Thoracic aorta (tissue), 2 donors: ENCODE measurements at regions not wholly inside any gene's neighbourhood (a gene's known extent, or its start where the extent isn't known, plus 50 kb on each side); places are given as distances from the start of the nearest gene placed in this dataset.

Experiments
- ATAC-seq: fragments of 150-250 bp; one replicate; pipeline ENCODE4 v1.8.0; 2017; ENCODE audit warnings: low read depth; ENCODE audit not compliant: insufficient number of reproducible peaks, low FRiP score
- DNase-seq: peaks from one replicate; pipeline ENCODE4 v3.0.0-alpha.2; 2020; ENCODE audit warnings: low spot score
- H3K27ac ChIP-seq, 2 donors: fragments of 200-600 bp; sonication (generic); 1 replicate in 1 of 2; 2 replicates in 1 of 2; pipeline ENCODE4 v1.5.1; 2016; ENCODE audit warnings: mild to moderate bottlenecking in 2 of 2, moderate library complexity in 2 of 2
- H3K27me3 ChIP-seq: fragments of 200-600 bp; sonication (generic); replicated peaks from 2 replicates; pipeline ENCODE4 v1.6.0; 2016; ENCODE audit warnings: mild to moderate bottlenecking; ENCODE audit not compliant: insufficient read depth
- H3K36me3 ChIP-seq: fragments of 200-600 bp; sonication (generic); one replicate; pipeline ENCODE4 v1.5.1; 2016
- H3K4me1 ChIP-seq, 2 donors: fragments of 200-600 bp; sonication (generic); 1 replicate in 1 of 2; 2 replicates in 1 of 2; pipeline versions ENCODE4 v1.5.1 to v1.6.0; 2016; ENCODE audit warnings: low read depth in 2 of 2, mild to moderate bottlenecking in 1 of 2; ENCODE audit not compliant: control insufficient read depth in 1 of 2
- H3K4me3 ChIP-seq: fragments of 200-600 bp; sonication (generic); 2 replicates; pipeline ENCODE4 v1.5.1; 2016; ENCODE audit warnings: mild to moderate bottlenecking
- H3K9me3 ChIP-seq: fragments of 200-600 bp; sonication (generic); 2 replicates; pipeline ENCODE4 v1.5.1; 2016
- TF ChIP-seq, protein P1 (sequence below): fragments of 200-600 bp; sonication (generic); IDR thresholded peaks from one replicate; pipeline ENCODE4 v1.5.1; 2019; ENCODE audit warnings: antibody characterized with exemption

- TF ChIP-seq, protein P1, sequence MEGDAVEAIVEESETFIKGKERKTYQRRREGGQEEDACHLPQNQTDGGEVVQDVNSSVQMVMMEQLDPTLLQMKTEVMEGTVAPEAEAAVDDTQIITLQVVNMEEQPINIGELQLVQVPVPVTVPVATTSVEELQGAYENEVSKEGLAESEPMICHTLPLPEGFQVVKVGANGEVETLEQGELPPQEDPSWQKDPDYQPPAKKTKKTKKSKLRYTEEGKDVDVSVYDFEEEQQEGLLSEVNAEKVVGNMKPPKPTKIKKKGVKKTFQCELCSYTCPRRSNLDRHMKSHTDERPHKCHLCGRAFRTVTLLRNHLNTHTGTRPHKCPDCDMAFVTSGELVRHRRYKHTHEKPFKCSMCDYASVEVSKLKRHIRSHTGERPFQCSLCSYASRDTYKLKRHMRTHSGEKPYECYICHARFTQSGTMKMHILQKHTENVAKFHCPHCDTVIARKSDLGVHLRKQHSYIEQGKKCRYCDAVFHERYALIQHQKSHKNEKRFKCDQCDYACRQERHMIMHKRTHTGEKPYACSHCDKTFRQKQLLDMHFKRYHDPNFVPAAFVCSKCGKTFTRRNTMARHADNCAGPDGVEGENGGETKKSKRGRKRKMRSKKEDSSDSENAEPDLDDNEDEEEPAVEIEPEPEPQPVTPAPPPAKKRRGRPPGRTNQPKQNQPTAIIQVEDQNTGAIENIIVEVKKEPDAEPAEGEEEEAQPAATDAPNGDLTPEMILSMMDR = no peak
- H3K9me3 ChIP-seq = no peaks in the 10 kb centered on the region
- H3K27me3 ChIP-seq = no peaks in the 10 kb centered on the region
- DNase-seq (no peak), ATAC-seq (no peak)
- H3K4me3 ChIP-seq = no peak overlapping the region
- H3K4me1 ChIP-seq = no peaks in the 10 kb centered on the region
- no peak overlapping the region for H3K27ac ChIP-seq
- H3K36me3 ChIP-seq = no peaks in the 10 kb centered on the region
Measured at GRCh38 chr3:61311044-61311443, 59.8 kb upstream of the FHIT start.

GRCh38 chr3:61315871-61316270, 64.6 kb upstream of the FHIT start:
- no peak overlapping the region for H3K27ac ChIP-seq
- H3K36me3 ChIP-seq = no peaks in the 10 kb centered on the region
- H3K9me3 ChIP-seq = no peaks in the 10 kb centered on the region
- TF ChIP-seq, protein P1 = no peak
- no peak overlapping the region for H3K4me3 ChIP-seq
- no peaks in the 10 kb centered on the region for H3K4me1 ChIP-seq
- ATAC-seq (no peak), DNase-seq (no peak)
- no peaks in the 10 kb centered on the region for H3K27me3 ChIP-seq

- Histone ChIP-seq H3K27me3 (no peaks in the 10 kb centered on the region), H3K9me3 (no peaks in the 10 kb centered on the region), H3K27ac (no peak overlapping the region), H3K4me1 (no peaks in the 10 kb centered on the region), H3K4me3 (no peak overlapping the region), H3K36me3 (no peaks in the 10 kb centered on the region)
- no peak for ATAC-seq
- TF ChIP-seq, protein P1 = no peak
- DNase-seq = no peak
Measured at GRCh38 chr3:61323094-61323493, 71.8 kb upstream of the FHIT start.

DNA sequence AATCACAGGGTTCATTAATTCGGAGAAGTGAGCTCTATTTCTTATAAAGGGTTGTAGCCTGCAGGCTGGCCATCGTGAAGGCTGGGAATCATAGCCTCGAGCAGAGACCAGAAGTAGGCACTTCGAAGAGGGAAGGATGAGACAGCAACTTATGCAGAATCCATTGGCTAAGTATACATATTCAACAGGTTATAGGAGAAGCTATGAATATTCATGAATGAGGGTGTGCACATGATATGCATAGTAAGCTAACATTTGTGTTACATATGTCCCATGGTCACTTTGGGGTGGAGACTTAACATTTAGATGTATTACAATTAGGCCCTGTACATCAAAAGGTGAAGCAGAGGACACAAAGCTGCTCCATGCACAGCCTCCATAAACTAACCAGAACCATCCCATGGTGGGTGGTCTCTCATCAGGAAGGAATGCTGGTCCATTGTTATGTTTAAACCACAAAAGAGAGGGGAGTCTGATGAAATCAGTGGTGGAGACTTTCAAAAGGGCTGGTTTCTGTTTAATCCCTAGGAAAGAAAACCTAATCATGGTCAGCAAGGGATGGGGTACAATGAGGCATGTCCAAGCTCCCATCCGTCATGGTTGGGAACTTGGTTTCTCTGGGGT, 80.8 kb upstream of the FHIT start:
- no peaks in the 10 kb centered on the region for H3K36me3 ChIP-seq
- H3K4me1 ChIP-seq = no peaks in the 10 kb centered on the region
- ATAC-seq (no peak), DNase-seq (no peak)
- no peaks in the 10 kb centered on the region for H3K9me3 ChIP-seq
- H3K27me3 ChIP-seq = no peaks in the 10 kb centered on the region
- no peak overlapping the region for H3K4me3 ChIP-seq
- TF ChIP-seq, protein P1 = no peak
- H3K27ac ChIP-seq = no peak overlapping the region

- Histone ChIP-seq H3K27me3 (no peaks in the 10 kb centered on the region), H3K9me3 (no peaks in the 10 kb centered on the region), H3K27ac (no peak overlapping the region), H3K4me1 (no peaks in the 10 kb centered on the region), H3K4me3 (no peak overlapping the region), H3K36me3 (no peaks in the 10 kb centered on the region)
- DNase-seq = no peak
- ATAC-seq = no peak
- TF ChIP-seq, protein P1 = no peak
Measured at GRCh38 chr3:61333192-61333961, 82.1 kb upstream of the FHIT start.
